ENCODE measurements at regions not wholly inside any gene's neighbourhood (a gene's known extent, or its start where the extent isn't known, plus 50 kb on each side); places are given as distances from the start of the nearest gene placed in this dataset.

- no peak for DNase-seq
Measured at GRCh38 chr20:11101696-11102095, 427.9 kb upstream of the JAG1 start.

DNA sequence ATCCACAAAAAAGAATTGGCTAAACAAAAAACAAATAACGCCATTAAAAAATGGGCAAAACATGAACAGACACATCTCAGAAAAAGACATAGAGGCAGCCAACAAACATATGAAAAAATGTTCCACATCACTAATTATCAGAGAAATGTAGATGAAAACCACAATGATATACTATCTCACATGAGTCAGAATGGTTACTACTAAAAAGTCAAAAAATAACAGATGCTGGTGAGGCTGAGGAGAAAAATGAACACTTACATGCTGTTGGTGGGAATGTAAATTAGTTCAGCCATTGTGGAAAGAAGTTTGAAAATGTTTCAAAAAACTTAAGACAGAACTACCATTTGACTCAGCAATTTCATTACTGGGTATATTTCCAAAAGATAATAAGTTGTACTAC, 430.1 kb upstream of the JAG1 start:
- DNase-seq = no peak

GRCh38 chr20:11108102-11108810, 434.5 kb upstream of the JAG1 start:
- no peak for DNase-seq

DNA sequence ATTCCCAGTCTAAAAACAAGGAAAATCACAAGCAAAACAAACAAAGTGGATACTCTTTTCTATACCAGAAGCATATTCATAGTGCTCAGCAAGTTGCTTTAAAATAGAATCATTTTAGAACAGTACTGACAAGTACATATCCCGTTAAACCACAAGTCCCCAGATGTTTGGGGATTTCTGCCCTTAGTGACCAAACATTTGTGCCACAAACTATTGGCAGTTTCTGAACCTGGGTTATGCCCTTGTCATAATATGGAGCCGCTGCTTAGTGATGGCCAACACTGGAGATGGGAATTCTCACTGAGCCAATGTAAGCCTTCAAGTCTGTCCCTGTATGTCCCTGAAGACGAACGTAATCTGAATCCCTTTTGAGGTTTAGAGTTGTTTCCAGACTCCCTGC, 436.7 kb upstream of the JAG1 start:
- DNase-seq = no peak

DNA sequence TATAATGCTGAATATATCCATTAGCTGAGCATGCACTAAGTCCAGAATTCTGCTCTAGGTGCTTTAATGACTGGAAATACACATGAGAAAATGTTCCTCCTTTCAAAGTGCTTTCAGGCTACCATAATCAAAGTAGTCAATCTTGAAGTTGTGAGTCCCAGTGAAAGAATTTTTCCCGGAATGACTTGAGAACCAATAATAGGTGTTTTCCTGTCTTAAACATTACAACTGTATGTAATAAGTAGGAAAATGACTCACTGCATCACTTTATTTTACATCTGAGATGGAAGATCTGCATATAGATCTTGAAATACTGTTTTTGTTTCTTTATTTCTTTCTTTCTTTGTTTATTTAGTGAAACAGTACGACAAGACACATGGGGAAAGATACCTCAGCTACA, 437.4 kb upstream of the JAG1 start:
- DNase-seq = no peak

DNA sequence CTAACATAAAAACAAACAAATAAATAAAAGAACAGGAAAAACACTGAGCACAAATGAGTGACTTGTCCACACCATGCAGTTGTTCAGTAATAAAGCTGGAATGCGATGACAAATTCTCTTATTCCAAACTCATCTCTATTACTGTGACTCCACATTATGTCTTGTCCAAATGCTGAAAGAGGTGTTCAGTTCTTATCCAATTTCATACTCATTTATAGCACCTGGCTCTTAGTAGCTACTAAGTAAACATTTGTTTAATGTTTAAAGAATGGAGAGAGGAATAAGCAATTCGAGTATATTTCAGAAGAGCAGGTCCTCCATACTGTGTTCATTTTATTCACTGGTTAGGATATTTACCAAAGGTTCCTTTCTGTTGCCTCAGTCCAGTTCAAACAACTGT, 439.0 kb upstream of the JAG1 start:
- no peak for DNase-seq

- no peak for DNase-seq
Measured at GRCh38 chr20:11114382-11114781, 440.6 kb upstream of the JAG1 start.

- no peak for DNase-seq
Measured at GRCh38 chr20:11117808-11118528, 444.2 kb upstream of the JAG1 start.

DNA sequence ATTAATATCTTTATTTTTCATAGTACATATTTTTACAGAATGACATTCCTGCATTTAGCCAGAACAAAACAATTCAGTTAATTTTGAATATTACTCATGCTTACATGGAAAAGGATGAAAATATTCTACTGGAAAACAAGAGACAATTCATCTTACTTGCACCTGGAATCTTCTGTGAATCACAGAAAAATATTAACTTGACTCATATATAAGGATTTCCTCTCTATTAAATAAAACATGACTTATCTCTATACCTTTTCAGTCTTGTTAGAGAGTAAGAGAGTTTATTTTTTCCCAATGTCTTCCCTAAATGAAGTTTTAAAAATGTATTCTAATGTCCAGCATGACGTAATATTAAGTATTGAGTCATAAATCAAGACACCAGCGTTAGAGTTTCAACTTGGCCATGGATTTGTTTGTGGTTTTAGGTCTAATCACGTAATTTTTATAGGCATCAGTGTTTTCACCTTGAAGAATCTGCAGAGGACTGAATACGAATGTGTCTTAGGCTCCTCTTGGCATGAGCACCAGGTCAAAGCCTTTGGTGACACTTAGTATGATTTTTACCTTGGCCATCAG, 445.1 kb upstream of the JAG1 start:
- no peak for DNase-seq

- no peak for DNase-seq
Measured at GRCh38 chr20:11119573-11119972, 445.8 kb upstream of the JAG1 start.

DNA sequence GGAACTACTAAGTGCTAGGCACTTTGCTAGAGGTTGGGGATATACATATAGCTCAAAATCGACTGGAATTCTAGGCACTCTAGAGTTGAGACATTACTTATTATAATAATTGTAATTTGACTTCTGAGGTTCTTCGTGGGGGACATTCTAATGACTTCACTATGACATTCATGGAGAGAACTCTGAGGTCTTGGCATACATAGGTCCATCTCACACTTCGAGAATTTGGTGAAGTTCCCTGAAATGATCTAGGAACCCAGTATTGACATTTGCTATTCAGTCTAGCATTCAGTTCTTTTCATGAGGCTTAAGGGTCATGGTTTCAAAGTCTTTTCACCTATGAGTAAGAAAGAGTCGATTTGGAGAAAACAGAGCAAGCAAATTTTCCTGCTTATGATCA, 446.6 kb upstream of the JAG1 start:
- no peak for DNase-seq

GRCh38 chr20:11124849-11125505, 451.2 kb upstream of the JAG1 start:
- no peak for DNase-seq

GRCh38 chr20:11128220-11128718, 454.5 kb upstream of the JAG1 start:
- DNase-seq = no peak

DNA sequence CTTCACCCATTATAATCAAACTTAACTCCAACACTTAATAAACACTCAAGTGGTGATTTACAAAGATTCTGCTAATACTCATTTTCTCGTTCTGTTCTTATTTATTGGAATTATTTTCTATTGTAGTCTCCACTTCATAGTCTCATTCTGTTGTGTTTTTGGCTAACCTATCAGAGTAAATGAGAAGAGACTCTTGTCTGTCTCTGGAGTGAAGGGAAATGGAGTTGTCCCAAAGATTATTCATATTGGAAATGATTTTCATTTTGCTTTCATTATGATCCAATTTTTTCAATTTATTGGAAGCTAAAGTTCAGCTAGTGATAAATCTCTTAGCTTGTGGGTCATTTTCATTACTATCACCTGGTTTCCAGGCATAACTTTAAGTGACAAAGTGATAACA, 454.9 kb upstream of the JAG1 start:
- DNase-seq = no peak

- no peak for DNase-seq
Measured at GRCh38 chr20:11130554-11131166, 456.9 kb upstream of the JAG1 start.

- DNase-seq = no peak
Measured at GRCh38 chr20:11132819-11133415, 459.1 kb upstream of the JAG1 start.

DNA sequence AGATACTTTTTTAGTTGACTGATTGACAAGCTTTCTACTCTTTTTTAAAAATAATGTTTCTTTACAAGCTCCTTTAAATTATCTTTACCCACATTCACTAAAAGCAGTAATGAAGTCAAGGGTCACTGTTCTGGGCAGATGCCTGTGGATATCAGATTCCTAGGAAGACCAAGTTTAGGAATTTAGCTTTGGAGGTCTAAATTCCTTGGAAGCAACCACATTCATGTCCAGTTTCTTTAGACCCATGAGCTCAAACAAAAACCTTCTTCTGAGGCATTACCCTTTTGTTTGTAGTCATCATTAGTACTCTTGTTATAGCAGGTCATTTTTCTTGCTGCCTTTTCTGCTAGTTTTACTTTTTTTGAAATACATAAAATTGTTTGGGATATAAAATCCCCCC, 462.9 kb upstream of the JAG1 start:
- no peak for DNase-seq

DNA sequence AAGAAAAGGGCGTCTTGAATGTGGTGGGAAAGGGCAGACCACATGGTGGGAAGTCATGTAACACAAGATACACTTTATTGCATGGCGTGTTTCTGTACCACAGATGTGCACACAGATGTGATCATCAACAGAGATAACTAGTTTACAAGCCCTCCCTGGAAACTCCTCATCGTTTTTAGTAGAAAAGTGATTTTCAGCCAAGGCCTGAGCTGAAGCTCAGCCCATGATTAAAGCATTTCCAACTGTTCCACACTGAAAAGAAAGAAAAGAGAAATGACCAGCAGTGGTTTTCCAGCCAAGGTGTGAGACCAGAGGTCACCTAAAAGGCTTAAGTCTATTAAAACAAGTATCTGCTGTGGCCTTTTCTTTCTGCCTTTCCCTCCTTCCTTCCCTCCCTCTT, 463.9 kb upstream of the JAG1 start:
- DNase-seq = no peak

GRCh38 chr20:11140359-11140758, 466.6 kb upstream of the JAG1 start:
- DNase-seq = no peak

DNA sequence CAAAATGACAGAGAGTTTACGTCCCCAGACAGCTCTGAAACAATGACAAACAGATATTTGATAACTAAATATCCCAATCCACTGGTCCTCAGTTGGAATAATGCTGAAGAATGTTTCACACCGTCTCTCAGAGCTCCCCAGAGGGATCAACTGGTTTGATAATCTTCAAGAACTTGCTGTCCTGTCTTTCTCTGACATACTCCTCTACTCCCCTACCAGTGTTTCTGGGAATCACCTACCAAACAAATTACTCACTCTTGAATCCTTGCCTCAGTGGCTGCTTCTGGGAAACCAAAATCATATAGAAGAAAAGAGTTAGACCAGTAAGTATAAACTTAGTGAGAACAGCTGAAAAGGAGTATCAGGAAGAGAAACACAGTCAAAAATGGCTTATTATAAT, 469.7 kb upstream of the JAG1 start:
- DNase-seq = no peak

- no peak for DNase-seq
Measured at GRCh38 chr20:11144114-11144950, 470.5 kb upstream of the JAG1 start.

GRCh38 chr20:11145616-11146015, 471.8 kb upstream of the JAG1 start:
- DNase-seq = no peak
